Activated naive CD4-positive, alpha-beta T cell treated with anti-CD3 and anti-CD28 coated beads, Interleukin-2, amount 50 U/mL, for 72 hours (primary cell): ENCODE measurements at regions not wholly inside any gene's neighbourhood (a gene's known extent, or its start where the extent isn't known, plus 50 kb on each side); places are given as distances from the start of the nearest gene placed in this dataset.

Experiments
- ATAC-seq, 2 donors: fragments of 150-1000 bp; cut with Tn5 transposase; 2 replicates each; pipeline ENCODE4 v1.10.0; 2021; ENCODE audit warnings: mild to moderate bottlenecking in 2 of 2, moderate library complexity in 2 of 2
- DNase-seq, 2 donors: peaks; one replicate each; pipeline ENCODE4 v3.0.0; 2021 to 2022; ENCODE audit warnings: low spot score in 2 of 2
- H3K27ac Mint-ChIP-seq, 2 donors: one replicate each; pipeline ENCODE4 v1.8.0; 2022; ENCODE audit warnings: mild to moderate bottlenecking in 2 of 2, mixed read lengths in 2 of 2
- H3K36me3 Mint-ChIP-seq, 2 donors: one replicate each; pipeline ENCODE4 v1.8.0; 2022; ENCODE audit warnings: mixed read lengths in 2 of 2
- H3K9me3 Mint-ChIP-seq, 2 donors: one replicate each; pipeline ENCODE4 v1.8.0; 2022; ENCODE audit warnings: mixed read lengths in 2 of 2

DNA sequence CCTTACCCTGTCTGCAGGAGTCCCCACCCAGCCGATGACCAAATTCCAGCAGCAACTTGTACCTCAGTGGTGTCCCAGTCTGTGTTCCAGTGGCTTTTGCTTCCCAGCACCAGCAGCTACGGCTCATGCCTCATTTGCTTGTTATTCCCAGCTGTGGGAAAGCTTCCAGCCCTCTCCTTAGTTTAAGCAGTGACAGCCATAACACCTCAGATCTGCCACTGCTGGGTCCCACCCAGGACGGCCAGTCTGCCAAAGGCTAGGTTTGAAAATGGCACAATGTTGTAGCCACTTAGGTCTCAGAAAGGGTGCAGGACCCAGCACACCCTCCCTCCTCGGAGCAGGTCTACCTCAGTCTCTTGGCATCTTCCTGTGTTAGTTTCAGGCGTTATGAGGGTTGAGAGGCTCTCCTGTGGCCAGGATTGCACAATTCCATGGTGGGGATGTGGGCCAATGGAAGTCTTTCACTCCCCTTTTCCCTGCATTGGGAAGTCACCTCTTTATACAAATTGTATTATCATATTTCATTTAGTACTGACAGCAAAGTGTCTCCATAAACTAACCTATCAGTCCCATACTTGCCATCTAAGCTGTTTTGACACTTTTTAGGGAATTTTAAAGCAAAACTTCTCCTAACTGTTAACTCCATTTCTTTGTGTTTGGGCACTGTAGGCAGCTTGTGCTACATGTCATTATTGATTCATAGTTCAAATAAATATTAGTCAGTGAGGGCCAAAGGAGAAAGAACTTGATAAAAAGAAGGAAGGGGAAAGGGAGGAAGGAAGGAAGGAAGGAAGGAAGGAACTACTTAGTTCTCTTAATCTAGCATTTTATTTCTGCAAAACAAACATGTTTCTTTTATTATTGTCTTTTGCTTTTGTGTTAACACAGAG, 62.9 kb upstream of the FAM110C start:
- peaks cover 20 to 23% of the 10 kb centered on the region in 2 donors for H3K36me3 Mint-ChIP-seq
- H3K27ac Mint-ChIP-seq: no peak overlapping the region
- no peak for ATAC-seq
- no peak for DNase-seq
- H3K9me3 Mint-ChIP-seq: peaks cover 20 to 32% of the 10 kb centered on the region in 2 donors

DNA sequence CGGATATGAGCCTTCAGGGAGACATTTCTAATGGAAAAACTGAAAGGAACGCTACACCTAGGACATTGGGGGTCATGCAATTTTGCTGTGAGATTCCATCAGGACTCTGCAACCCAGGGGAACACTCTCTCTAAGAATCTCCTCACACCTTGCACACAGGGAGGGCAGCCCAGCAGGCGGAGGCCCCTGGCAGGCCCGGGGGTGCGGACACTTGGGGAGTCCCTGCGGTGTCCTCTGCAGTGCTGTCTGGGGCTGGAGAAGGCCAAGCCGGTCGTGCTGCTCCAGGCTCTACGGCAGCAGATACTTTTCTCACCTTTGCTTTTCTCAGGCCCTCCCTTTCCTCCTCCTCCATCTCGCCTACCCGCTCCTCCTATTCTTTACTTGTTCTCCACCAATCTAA, 54.7 kb upstream of the FAM110C start:
- H3K9me3 Mint-ChIP-seq: peaks cover 15 to 22% of the 10 kb centered on the region in 2 donors
- DNase-seq: no peak
- H3K27ac Mint-ChIP-seq: no peak overlapping the region
- no peak for ATAC-seq
- peaks cover 11 to 14% of the 10 kb centered on the region in 2 donors for H3K36me3 Mint-ChIP-seq
